Activated CD8-positive, alpha-beta T cell treated with anti-CD3 and anti-CD28 coated beads for 36 hours (primary cell): ENCODE measurements at regions not wholly inside any gene's neighbourhood (a gene's known extent, or its start where the extent isn't known, plus 50 kb on each side); places are given as distances from the start of the nearest gene placed in this dataset.

Experiments used
- ATAC-seq: fragments of 200-7000 bp; cut with Tn5 transposase; one replicate; pipeline ENCODE4 v1.10.0; 2021; ENCODE audit warnings: mild to moderate bottlenecking, moderate library complexity
- CTCF ChIA-PET: fragments of 350-600 bp; sonication (Branson Sonifier 250); formaldehyde crosslinking; loops from one replicate; lab custom pipeline; 2021; ENCODE audit warnings: antibody characterized with exemption; lab: Charles Lee
- POLR2A ChIA-PET: fragments of 350-600 bp; sonication (Branson Sonifier 250); formaldehyde crosslinking; loops from one replicate; lab custom pipeline; 2021; ENCODE audit warnings: antibody characterized with exemption; lab: Charles Lee
- DNase-seq: peaks from one replicate; pipeline ENCODE4 v3.0.0-alpha.2; 2020
- H3K27ac Mint-ChIP-seq: one replicate; pipeline ENCODE4 v1.8.0; 2021; ENCODE audit warnings: mild to moderate bottlenecking, mixed read lengths
- H3K27me3 Mint-ChIP-seq: one replicate; pipeline ENCODE4 v1.8.0; 2021; ENCODE audit warnings: mixed read lengths
- H3K36me3 Mint-ChIP-seq: one replicate; pipeline ENCODE4 v1.8.0; 2021; ENCODE audit warnings: low read depth, mixed read lengths
- H3K4me1 Mint-ChIP-seq: one replicate; pipeline ENCODE4 v1.8.0; 2021; ENCODE audit warnings: low read depth, mixed read lengths
- H3K4me3 Mint-ChIP-seq: one replicate; pipeline ENCODE4 v1.8.0; 2021; ENCODE audit warnings: mild to moderate bottlenecking, moderate library complexity, mixed read lengths
- H3K9me3 Mint-ChIP-seq: one replicate; pipeline ENCODE4 v1.8.0; 2021; ENCODE audit warnings: mixed read lengths
- CTCF ChIP-seq: fragments of 200-600 bp; IDR thresholded peaks from one replicate; pipeline ENCODE4 v1.8.0; 2022; ENCODE audit warnings: antibody characterized with exemption, mild to moderate bottlenecking
- intact Hi-C: fragments of 100-400 bp; cut with micrococcal nuclease; formaldehyde crosslinking; loops from one replicate; pipeline ENCODE4 v1.10.0; 2022

- DNase-seq: no peak
- intact Hi-C loops: no loop called here
- Mint-ChIP-seq H3K9me3 (no peaks in the 10 kb centered on the region), H3K27me3 (peaks cover 8% of the 10 kb centered on the region), H3K4me1 (no peaks in the 10 kb centered on the region), H3K36me3 (no peaks in the 10 kb centered on the region), H3K4me3 (no peak overlapping the region), H3K27ac (no peak overlapping the region)
- no peak for TF ChIP-seq CTCF
- POLR2A ChIA-PET: no interaction called here
- CTCF ChIA-PET: no interaction called here
- ATAC-seq: no peak
These were observed 348.2 kb downstream of the MATN1 start for GRCh38 chr1:30375156-30375555.

- H3K4me1 Mint-ChIP-seq: no peaks in the 10 kb centered on the region
- DNase-seq (no peak), ATAC-seq (no peak)
- intact Hi-C loops: no loop called here
- no peak for TF ChIP-seq CTCF
- no peak overlapping the region for H3K27ac Mint-ChIP-seq
- ChIA-PET CTCF (no interaction called here), POLR2A (no interaction called here)
- H3K36me3 Mint-ChIP-seq: no peaks in the 10 kb centered on the region
- H3K4me3 Mint-ChIP-seq: no peak overlapping the region
- H3K27me3 Mint-ChIP-seq: peaks cover 6% of the 10 kb centered on the region
- no peaks in the 10 kb centered on the region for H3K9me3 Mint-ChIP-seq
These were observed 348.9 kb downstream of the MATN1 start for GRCh38 chr1:30374400-30375070.

- DNase-seq (no peak), ATAC-seq (no peak)
- no peaks in the 10 kb centered on the region for H3K9me3 Mint-ChIP-seq
- peaks cover 4% of the 10 kb centered on the region for H3K27me3 Mint-ChIP-seq
- no peaks in the 10 kb centered on the region for H3K4me1 Mint-ChIP-seq
- TF ChIP-seq CTCF: no peak
- intact Hi-C loops: no loop called here
- no peaks in the 10 kb centered on the region for H3K36me3 Mint-ChIP-seq
- no peak overlapping the region for H3K27ac Mint-ChIP-seq
- POLR2A ChIA-PET: no interaction called here
- no peak overlapping the region for H3K4me3 Mint-ChIP-seq
- CTCF ChIA-PET: no interaction called here
These were observed 349.6 kb downstream of the MATN1 start for GRCh38 chr1:30373471-30374399.

GRCh38 chr1:30372792-30373433, 350.5 kb downstream of the MATN1 start:
- H3K4me1 Mint-ChIP-seq: no peaks in the 10 kb centered on the region
- TF ChIP-seq CTCF: no peak
- CTCF ChIA-PET: no interaction called here
- H3K36me3 Mint-ChIP-seq: no peaks in the 10 kb centered on the region
- no peaks in the 10 kb centered on the region for H3K9me3 Mint-ChIP-seq
- H3K27me3 Mint-ChIP-seq: peaks cover 4% of the 10 kb centered on the region
- no peak overlapping the region for H3K27ac Mint-ChIP-seq
- POLR2A ChIA-PET: no interaction called here
- no peak overlapping the region for H3K4me3 Mint-ChIP-seq
- DNase-seq: no peak
- ATAC-seq: no peak
- intact Hi-C loops: no loop called here
